C4-2B (cell line): ENCODE measurements at regions not wholly inside any gene's neighbourhood (a gene's known extent, or its start where the extent isn't known, plus 50 kb on each side); places are given as distances from the start of the nearest gene placed in this dataset.

ENCODE experiments used
- ZFX ChIP-seq: fragments of 450-650 bp; IDR thresholded peaks from 2 replicates; pipeline ENCODE4 v1.6.1; 2017
- TF ChIP-seq, protein P1 (sequence below): fragments of 450-650 bp; conservative IDR thresholded peaks from 2 replicates; pipeline ENCODE4 v1.5.1; 2017; ENCODE audit warnings: mild to moderate bottlenecking

GRCh38 chr2:45178854-45179253, 169.6 kb upstream of the SIX2 start:
- TF ChIP-seq, protein P1, sequence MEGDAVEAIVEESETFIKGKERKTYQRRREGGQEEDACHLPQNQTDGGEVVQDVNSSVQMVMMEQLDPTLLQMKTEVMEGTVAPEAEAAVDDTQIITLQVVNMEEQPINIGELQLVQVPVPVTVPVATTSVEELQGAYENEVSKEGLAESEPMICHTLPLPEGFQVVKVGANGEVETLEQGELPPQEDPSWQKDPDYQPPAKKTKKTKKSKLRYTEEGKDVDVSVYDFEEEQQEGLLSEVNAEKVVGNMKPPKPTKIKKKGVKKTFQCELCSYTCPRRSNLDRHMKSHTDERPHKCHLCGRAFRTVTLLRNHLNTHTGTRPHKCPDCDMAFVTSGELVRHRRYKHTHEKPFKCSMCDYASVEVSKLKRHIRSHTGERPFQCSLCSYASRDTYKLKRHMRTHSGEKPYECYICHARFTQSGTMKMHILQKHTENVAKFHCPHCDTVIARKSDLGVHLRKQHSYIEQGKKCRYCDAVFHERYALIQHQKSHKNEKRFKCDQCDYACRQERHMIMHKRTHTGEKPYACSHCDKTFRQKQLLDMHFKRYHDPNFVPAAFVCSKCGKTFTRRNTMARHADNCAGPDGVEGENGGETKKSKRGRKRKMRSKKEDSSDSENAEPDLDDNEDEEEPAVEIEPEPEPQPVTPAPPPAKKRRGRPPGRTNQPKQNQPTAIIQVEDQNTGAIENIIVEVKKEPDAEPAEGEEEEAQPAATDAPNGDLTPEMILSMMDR: no peak
- no peak for TF ChIP-seq ZFX
